ENCODE measurements at regions not wholly inside any gene's neighbourhood (a gene's known extent, or its start where the extent isn't known, plus 50 kb on each side); places are given as distances from the start of the nearest gene placed in this dataset.
"Not testable (repeated sequence)": the region's sequence is repeated elsewhere in the genome, so short reads cannot be mapped to it uniquely, and the experiment has no call there.

- not testable (repeated sequence) for H3K27ac ChIP-seq (ENCODE audit: low read depth, low read length); H3K9ac ChIP-seq (ENCODE audit: low read depth, low read length); H3K4me1 ChIP-seq (ENCODE audit: control insufficient read depth, insufficient read depth, low read length); H3K27me3 ChIP-seq (ENCODE audit: control insufficient read depth, insufficient read depth, low read length); H3K36me3 ChIP-seq (ENCODE audit: control insufficient read depth, insufficient read depth, low read length); H3K9me3 ChIP-seq (ENCODE audit: control insufficient read depth, insufficient read depth, low read length); H3K4me3 ChIP-seq (ENCODE audit: low read depth, low read length)
Measured at GRCh38 chr3:125697126-125697525, 101.8 kb upstream of the OSBPL11 start.

GRCh38 chr3:125697979-125698640 lies 102.8 kb upstream of the OSBPL11 start:
- H3K9ac ChIP-seq (ENCODE audit: low read depth, low read length): not testable (repeated sequence)

GRCh38 chr3:125715651-125716050 lies 120.4 kb upstream of the OSBPL11 start:
- Histone ChIP-seq H3K27me3 (ENCODE audit: control insufficient read depth, insufficient read depth, low read length) (no peaks in the 10 kb centered on the region), H3K27ac (ENCODE audit: low read depth, low read length) (no peak overlapping the region), H3K36me3 (ENCODE audit: control insufficient read depth, insufficient read depth, low read length) (no peaks in the 10 kb centered on the region), H3K9me3 (ENCODE audit: control insufficient read depth, insufficient read depth, low read length) (no peaks in the 10 kb centered on the region), H3K4me1 (ENCODE audit: control insufficient read depth, insufficient read depth, low read length) (no peaks in the 10 kb centered on the region), H3K4me3 (ENCODE audit: low read depth, low read length) (no peak overlapping the region), H3K9ac (ENCODE audit: low read depth, low read length) (no peak overlapping the region)

More at GRCh38 chr3:125697979-125698640, 102.8 kb upstream of the OSBPL11 start:
- not testable (repeated sequence) for H3K27ac ChIP-seq (ENCODE audit: low read depth, low read length); H3K36me3 ChIP-seq (ENCODE audit: control insufficient read depth, insufficient read depth, low read length); H3K27me3 ChIP-seq (ENCODE audit: control insufficient read depth, insufficient read depth, low read length); H3K4me3 ChIP-seq (ENCODE audit: low read depth, low read length); H3K4me1 ChIP-seq (ENCODE audit: control insufficient read depth, insufficient read depth, low read length); H3K9me3 ChIP-seq (ENCODE audit: control insufficient read depth, insufficient read depth, low read length)

- H3K4me1 ChIP-seq (ENCODE audit: control insufficient read depth, insufficient read depth, low read length); H3K27ac ChIP-seq (ENCODE audit: low read depth, low read length); H3K36me3 ChIP-seq (ENCODE audit: control insufficient read depth, insufficient read depth, low read length); H3K4me3 ChIP-seq (ENCODE audit: low read depth, low read length); H3K9me3 ChIP-seq (ENCODE audit: control insufficient read depth, insufficient read depth, low read length); H3K27me3 ChIP-seq (ENCODE audit: control insufficient read depth, insufficient read depth, low read length); H3K9ac ChIP-seq (ENCODE audit: low read depth, low read length): not testable (repeated sequence)
Measured at GRCh38 chr3:125732151-125732550, 136.9 kb upstream of the OSBPL11 start.

GRCh38 chr3:125741991-125742718 lies 146.9 kb upstream of the OSBPL11 start:
- not testable (repeated sequence) for H3K4me1 ChIP-seq (ENCODE audit: control insufficient read depth, insufficient read depth, low read length); H3K36me3 ChIP-seq (ENCODE audit: control insufficient read depth, insufficient read depth, low read length); H3K9ac ChIP-seq (ENCODE audit: low read depth, low read length); H3K9me3 ChIP-seq (ENCODE audit: control insufficient read depth, insufficient read depth, low read length); H3K4me3 ChIP-seq (ENCODE audit: low read depth, low read length); H3K27me3 ChIP-seq (ENCODE audit: control insufficient read depth, insufficient read depth, low read length)
- H3K27ac ChIP-seq (ENCODE audit: low read depth, low read length): peak overlapping the region; percentile 77

- not testable (repeated sequence) for H3K36me3 ChIP-seq (ENCODE audit: control insufficient read depth, insufficient read depth, low read length); H3K9ac ChIP-seq (ENCODE audit: low read depth, low read length); H3K4me1 ChIP-seq (ENCODE audit: control insufficient read depth, insufficient read depth, low read length); H3K4me3 ChIP-seq (ENCODE audit: low read depth, low read length); H3K27me3 ChIP-seq (ENCODE audit: control insufficient read depth, insufficient read depth, low read length); H3K9me3 ChIP-seq (ENCODE audit: control insufficient read depth, insufficient read depth, low read length)
- H3K27ac ChIP-seq (ENCODE audit: low read depth, low read length): peak overlapping the region; percentile 30
Measured at GRCh38 chr3:125742845-125743244, 147.5 kb upstream of the OSBPL11 start.

GRCh38 chr3:125757050-125757449 lies 161.8 kb upstream of the OSBPL11 start:
- not testable (repeated sequence) for H3K36me3 ChIP-seq (ENCODE audit: control insufficient read depth, insufficient read depth, low read length); H3K27me3 ChIP-seq (ENCODE audit: control insufficient read depth, insufficient read depth, low read length); H3K4me1 ChIP-seq (ENCODE audit: control insufficient read depth, insufficient read depth, low read length); H3K27ac ChIP-seq (ENCODE audit: low read depth, low read length); H3K4me3 ChIP-seq (ENCODE audit: low read depth, low read length); H3K9me3 ChIP-seq (ENCODE audit: control insufficient read depth, insufficient read depth, low read length); H3K9ac ChIP-seq (ENCODE audit: low read depth, low read length)

GRCh38 chr3:125758641-125759130 lies 163.4 kb upstream of the OSBPL11 start:
- not testable (repeated sequence) for H3K4me3 ChIP-seq (ENCODE audit: low read depth, low read length); H3K9me3 ChIP-seq (ENCODE audit: control insufficient read depth, insufficient read depth, low read length); H3K9ac ChIP-seq (ENCODE audit: low read depth, low read length); H3K27ac ChIP-seq (ENCODE audit: low read depth, low read length); H3K36me3 ChIP-seq (ENCODE audit: control insufficient read depth, insufficient read depth, low read length); H3K27me3 ChIP-seq (ENCODE audit: control insufficient read depth, insufficient read depth, low read length); H3K4me1 ChIP-seq (ENCODE audit: control insufficient read depth, insufficient read depth, low read length)

GRCh38 chr3:125762601-125763000 lies 167.3 kb upstream of the OSBPL11 start:
- not testable (repeated sequence) for H3K4me1 ChIP-seq (ENCODE audit: control insufficient read depth, insufficient read depth, low read length); H3K9ac ChIP-seq (ENCODE audit: low read depth, low read length); H3K4me3 ChIP-seq (ENCODE audit: low read depth, low read length); H3K27ac ChIP-seq (ENCODE audit: low read depth, low read length); H3K36me3 ChIP-seq (ENCODE audit: control insufficient read depth, insufficient read depth, low read length); H3K9me3 ChIP-seq (ENCODE audit: control insufficient read depth, insufficient read depth, low read length)
- H3K27me3 ChIP-seq (ENCODE audit: control insufficient read depth, insufficient read depth, low read length): peaks cover 20% of the 10 kb centered on the region

- H3K9ac ChIP-seq (ENCODE audit: low read depth, low read length); H3K27ac ChIP-seq (ENCODE audit: low read depth, low read length); H3K9me3 ChIP-seq (ENCODE audit: control insufficient read depth, insufficient read depth, low read length); H3K36me3 ChIP-seq (ENCODE audit: control insufficient read depth, insufficient read depth, low read length); H3K4me1 ChIP-seq (ENCODE audit: control insufficient read depth, insufficient read depth, low read length): not testable (repeated sequence)
- Histone ChIP-seq H3K27me3 (ENCODE audit: control insufficient read depth, insufficient read depth, low read length) (peaks cover 21% of the 10 kb centered on the region), H3K4me3 (ENCODE audit: low read depth, low read length) (peak overlapping the region; percentile 69)
Measured at GRCh38 chr3:125766285-125766826, 171.1 kb upstream of the OSBPL11 start.

- Histone ChIP-seq H3K27me3 (ENCODE audit: control insufficient read depth, insufficient read depth, low read length) (peaks cover 21% of the 10 kb centered on the region), H3K4me3 (ENCODE audit: low read depth, low read length) (peak overlapping the region; percentile 69; the same call in 1 of the 2 replicates)
- H3K9me3 ChIP-seq (ENCODE audit: control insufficient read depth, insufficient read depth, low read length); H3K36me3 ChIP-seq (ENCODE audit: control insufficient read depth, insufficient read depth, low read length); H3K4me1 ChIP-seq (ENCODE audit: control insufficient read depth, insufficient read depth, low read length); H3K27ac ChIP-seq (ENCODE audit: low read depth, low read length); H3K9ac ChIP-seq (ENCODE audit: low read depth, low read length): not testable (repeated sequence)
Measured at GRCh38 chr3:125766931-125767330, 171.6 kb upstream of the OSBPL11 start.
